Vagina (tissue), 2 donors: ENCODE measurements at regions not wholly inside any gene's neighbourhood (a gene's known extent, or its start where the extent isn't known, plus 50 kb on each side); places are given as distances from the start of the nearest gene placed in this dataset.

Experiments used
- POLR2A ChIP-seq, 2 donors: fragments of 450-650 bp; IDR thresholded peaks; one replicate each; pipeline ENCODE4 v1.6.1; 2017; ENCODE audit warnings: antibody characterized with exemption in 2 of 2, mild to moderate bottlenecking in 2 of 2, moderate library complexity in 2 of 2
- TF ChIP-seq, protein P1 (sequence below), 3 experiments: fragments of 450-650 bp in 2 of 3; fragments of 200-600 bp in 1 of 3; sonication (generic) in 1 of 3; IDR thresholded peaks; one replicate each; pipeline ENCODE4 v1.5.1; 2017 to 2019; ENCODE audit warnings: antibody characterized with exemption in 3 of 3, mild to moderate bottlenecking in 2 of 3, moderate library complexity in 2 of 3

DNA sequence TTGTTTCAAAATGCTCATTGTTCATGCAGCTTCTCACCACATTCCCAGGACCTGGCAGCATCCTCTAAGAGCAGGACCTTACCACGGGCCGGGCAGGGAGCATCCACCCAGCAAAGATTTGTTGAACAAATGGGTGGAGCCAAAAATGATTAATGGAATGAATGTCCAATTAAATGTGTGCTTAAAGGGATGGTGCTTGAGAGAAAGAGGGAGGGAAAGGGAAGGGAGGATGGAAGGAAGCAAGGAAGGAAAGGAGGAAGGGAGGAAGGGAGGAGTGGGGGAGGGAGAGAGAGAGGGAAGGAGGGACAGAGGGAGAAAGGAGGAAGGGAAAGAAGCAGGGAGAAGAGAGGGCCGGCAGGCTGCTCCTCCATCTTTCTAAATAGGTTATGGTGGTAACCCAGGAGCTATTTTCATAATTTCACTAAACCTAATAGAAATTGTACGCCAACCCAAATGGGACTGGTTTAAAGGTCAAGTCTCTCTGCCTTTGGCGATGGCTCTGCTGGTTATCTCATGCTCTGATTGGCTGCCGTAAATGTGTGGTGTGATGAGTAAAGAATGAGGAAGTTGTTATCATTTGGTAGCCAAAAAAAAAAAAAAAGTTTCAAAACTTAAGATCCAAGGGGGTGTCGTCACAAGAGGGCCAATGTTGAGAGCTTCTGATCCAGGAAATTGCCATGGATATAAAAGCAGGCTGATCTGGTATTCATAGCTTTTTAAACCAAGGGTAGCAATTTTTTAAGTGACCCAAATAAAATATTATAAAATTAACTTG lies 126.7 kb upstream of the FOXF1 start:
- TF ChIP-seq, protein P1, sequence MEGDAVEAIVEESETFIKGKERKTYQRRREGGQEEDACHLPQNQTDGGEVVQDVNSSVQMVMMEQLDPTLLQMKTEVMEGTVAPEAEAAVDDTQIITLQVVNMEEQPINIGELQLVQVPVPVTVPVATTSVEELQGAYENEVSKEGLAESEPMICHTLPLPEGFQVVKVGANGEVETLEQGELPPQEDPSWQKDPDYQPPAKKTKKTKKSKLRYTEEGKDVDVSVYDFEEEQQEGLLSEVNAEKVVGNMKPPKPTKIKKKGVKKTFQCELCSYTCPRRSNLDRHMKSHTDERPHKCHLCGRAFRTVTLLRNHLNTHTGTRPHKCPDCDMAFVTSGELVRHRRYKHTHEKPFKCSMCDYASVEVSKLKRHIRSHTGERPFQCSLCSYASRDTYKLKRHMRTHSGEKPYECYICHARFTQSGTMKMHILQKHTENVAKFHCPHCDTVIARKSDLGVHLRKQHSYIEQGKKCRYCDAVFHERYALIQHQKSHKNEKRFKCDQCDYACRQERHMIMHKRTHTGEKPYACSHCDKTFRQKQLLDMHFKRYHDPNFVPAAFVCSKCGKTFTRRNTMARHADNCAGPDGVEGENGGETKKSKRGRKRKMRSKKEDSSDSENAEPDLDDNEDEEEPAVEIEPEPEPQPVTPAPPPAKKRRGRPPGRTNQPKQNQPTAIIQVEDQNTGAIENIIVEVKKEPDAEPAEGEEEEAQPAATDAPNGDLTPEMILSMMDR (IDR thresholded peaks at IDR 0.05) = no peak
- no peak for TF ChIP-seq POLR2A (IDR thresholded peaks at IDR 0.05)
